Gastroesophageal sphincter (tissue), 4 donors: ENCODE measurements at regions not wholly inside any gene's neighbourhood (a gene's known extent, or its start where the extent isn't known, plus 50 kb on each side); places are given as distances from the start of the nearest gene placed in this dataset.
"Not testable (repeated sequence)": the region's sequence is repeated elsewhere in the genome, so short reads cannot be mapped to it uniquely, and the experiment has no call there.

Experiments used
- ATAC-seq: fragments of 150-250 bp; one replicate; pipeline ENCODE4 v1.9.1; 2016; ENCODE audit warnings: mild to moderate bottlenecking, moderate library complexity
- H3K27ac ChIP-seq, 4 donors: fragments of 200-600 bp; sonication (generic) in 3 of 4; 1 replicate in 3 of 4; 2 replicates in 1 of 4; pipeline ENCODE4 v1.5.1; 2016 to 2019
- H3K27me3 ChIP-seq: fragments of 200-600 bp; sonication (generic); one replicate; pipeline ENCODE4 v1.5.1; 2019
- H3K36me3 ChIP-seq, 2 donors: fragments of 200-600 bp; sonication (generic); one replicate each; pipeline ENCODE4 v1.5.1; 2019; ENCODE audit warnings: control low read depth in 1 of 2
- H3K4me1 ChIP-seq, 3 donors: fragments of 200-600 bp; sonication (generic); 1 replicate in 2 of 3; 2 replicates in 1 of 3; pipeline ENCODE4 v1.5.1; 2016 to 2019; ENCODE audit warnings: control low read depth in 2 of 3
- H3K4me3 ChIP-seq, 2 donors: fragments of 200-600 bp; sonication (generic); one replicate each; pipeline ENCODE4 v1.5.1; 2019; ENCODE audit warnings: mild to moderate bottlenecking in 1 of 2, moderate library complexity in 1 of 2
- H3K9me3 ChIP-seq, 3 donors: fragments of 200-600 bp; sonication (generic); one replicate each; pipeline ENCODE4 v1.5.1; 2017 to 2019; ENCODE audit warnings: control low read depth in 2 of 3
- EP300 ChIP-seq: sonication (generic); formaldehyde crosslinking; IDR thresholded peaks from one replicate; pipeline ENCODE4 v1.6.1; 2017; ENCODE audit warnings: antibody characterized with exemption, mild to moderate bottlenecking
- POLR2A ChIP-seq, 2 donors: fragments of 450-650 bp; IDR thresholded peaks; one replicate each; pipeline ENCODE4 v1.6.1; 2017; ENCODE audit warnings: antibody characterized with exemption in 2 of 2, mild to moderate bottlenecking in 2 of 2, moderate library complexity in 1 of 2
- POLR2AphosphoS5 ChIP-seq: sonication (generic); formaldehyde crosslinking; IDR thresholded peaks from one replicate; pipeline ENCODE4 v1.6.1; 2017; ENCODE audit warnings: antibody characterized with exemption
- WGBS, 2 donors: methylation state at CpG; one replicate each; pipeline ENCODE4 v1.1.5; 2018; ENCODE audit warnings: low coverage in 1 of 2; 5-methylcytosine and 5-hydroxymethylcytosine counted together
- TF ChIP-seq, protein P1 (sequence below), 4 experiments: fragments of 200-600 bp in 2 of 4; fragments of 450-650 bp in 2 of 4; sonication (generic) in 1 of 4; IDR thresholded peaks; one replicate each; pipeline ENCODE4 v1.5.1; 2017 to 2019; ENCODE audit warnings: antibody characterized with exemption in 4 of 4, mild to moderate bottlenecking in 2 of 4, moderate library complexity in 2 of 4

DNA sequence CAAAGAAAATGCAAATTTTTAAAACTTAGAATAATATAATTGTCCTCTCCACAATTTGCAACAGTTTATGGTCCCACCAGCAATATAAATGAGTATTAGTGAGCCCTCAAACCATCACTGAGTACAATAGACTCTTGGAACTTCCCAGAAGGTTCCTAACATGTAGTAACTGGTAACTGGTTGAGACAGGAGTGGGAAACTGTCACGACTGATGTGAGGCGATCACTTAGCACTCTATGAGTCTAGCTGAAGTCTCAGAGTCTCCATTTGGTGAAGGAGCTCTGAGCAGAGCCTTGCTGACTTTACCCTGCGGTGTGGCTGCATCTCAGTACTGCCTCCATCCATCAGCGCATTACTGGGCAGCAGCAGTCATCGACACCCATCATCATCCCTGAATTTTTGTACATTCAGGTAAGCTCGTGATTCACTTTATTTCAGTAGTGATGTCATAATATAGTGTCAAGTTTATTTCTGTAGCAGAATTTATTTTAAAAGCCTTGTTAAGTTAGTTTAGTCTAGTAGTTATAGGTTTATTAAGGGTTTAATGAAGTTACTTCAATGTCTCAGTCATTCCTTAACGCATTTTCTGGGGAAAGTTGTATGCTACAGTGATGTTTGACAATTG is 76.6 kb upstream of the ABCA1 start:
- no peaks in the 10 kb centered on the region for H3K4me1 ChIP-seq
- ATAC-seq: no peak
- TF ChIP-seq POLR2AphosphoS5: no peak
- TF ChIP-seq, protein P1, sequence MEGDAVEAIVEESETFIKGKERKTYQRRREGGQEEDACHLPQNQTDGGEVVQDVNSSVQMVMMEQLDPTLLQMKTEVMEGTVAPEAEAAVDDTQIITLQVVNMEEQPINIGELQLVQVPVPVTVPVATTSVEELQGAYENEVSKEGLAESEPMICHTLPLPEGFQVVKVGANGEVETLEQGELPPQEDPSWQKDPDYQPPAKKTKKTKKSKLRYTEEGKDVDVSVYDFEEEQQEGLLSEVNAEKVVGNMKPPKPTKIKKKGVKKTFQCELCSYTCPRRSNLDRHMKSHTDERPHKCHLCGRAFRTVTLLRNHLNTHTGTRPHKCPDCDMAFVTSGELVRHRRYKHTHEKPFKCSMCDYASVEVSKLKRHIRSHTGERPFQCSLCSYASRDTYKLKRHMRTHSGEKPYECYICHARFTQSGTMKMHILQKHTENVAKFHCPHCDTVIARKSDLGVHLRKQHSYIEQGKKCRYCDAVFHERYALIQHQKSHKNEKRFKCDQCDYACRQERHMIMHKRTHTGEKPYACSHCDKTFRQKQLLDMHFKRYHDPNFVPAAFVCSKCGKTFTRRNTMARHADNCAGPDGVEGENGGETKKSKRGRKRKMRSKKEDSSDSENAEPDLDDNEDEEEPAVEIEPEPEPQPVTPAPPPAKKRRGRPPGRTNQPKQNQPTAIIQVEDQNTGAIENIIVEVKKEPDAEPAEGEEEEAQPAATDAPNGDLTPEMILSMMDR (IDR thresholded peaks at IDR 0.05): no peak
- no peak for TF ChIP-seq EP300
- no peak for TF ChIP-seq POLR2A (IDR thresholded peaks at IDR 0.05)
- whole genome bisulfite sequencing, 2 donors: 79 to 88% methylated on average over 7 of the region's 7 CpGs
- H3K4me3 ChIP-seq: no peak overlapping the region
- H3K27me3 ChIP-seq: no peaks in the 10 kb centered on the region
- H3K9me3 ChIP-seq: no peaks in the 10 kb centered on the region
- no peak overlapping the region for H3K27ac ChIP-seq
- no peaks in the 10 kb centered on the region for H3K36me3 ChIP-seq

DNA sequence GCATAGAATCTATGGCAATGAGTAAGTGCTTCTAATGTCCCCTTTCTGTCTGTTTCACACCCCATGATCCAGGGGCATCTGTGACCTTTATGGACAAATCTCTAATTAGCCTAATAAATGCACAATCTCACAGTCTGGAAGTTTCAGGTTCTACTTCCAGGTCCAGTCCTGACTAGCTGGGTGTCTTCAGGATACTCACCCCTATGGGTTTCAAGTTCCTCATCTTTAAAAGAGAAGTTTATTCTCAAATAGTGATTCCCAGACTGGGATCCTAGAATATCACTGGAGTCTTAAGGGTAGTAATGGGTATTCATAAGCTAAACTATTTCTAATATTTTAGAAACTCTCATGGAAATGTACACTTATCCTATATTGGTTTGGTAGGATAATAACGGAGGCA is 77.2 kb upstream of the ABCA1 start:
- H3K27ac ChIP-seq: no peak overlapping the region
- no peaks in the 10 kb centered on the region for H3K9me3 ChIP-seq
- H3K4me1 ChIP-seq: no peaks in the 10 kb centered on the region
- 100% methylated on average over 1 of the region's 1 CpG for WGBS, 2 donors
- TF ChIP-seq, protein P1 (IDR thresholded peaks at IDR 0.05): no peak
- no peak for TF ChIP-seq EP300
- H3K4me3 ChIP-seq: no peak overlapping the region
- ATAC-seq: no peak
- H3K27me3 ChIP-seq: no peaks in the 10 kb centered on the region
- no peaks in the 10 kb centered on the region for H3K36me3 ChIP-seq

DNA sequence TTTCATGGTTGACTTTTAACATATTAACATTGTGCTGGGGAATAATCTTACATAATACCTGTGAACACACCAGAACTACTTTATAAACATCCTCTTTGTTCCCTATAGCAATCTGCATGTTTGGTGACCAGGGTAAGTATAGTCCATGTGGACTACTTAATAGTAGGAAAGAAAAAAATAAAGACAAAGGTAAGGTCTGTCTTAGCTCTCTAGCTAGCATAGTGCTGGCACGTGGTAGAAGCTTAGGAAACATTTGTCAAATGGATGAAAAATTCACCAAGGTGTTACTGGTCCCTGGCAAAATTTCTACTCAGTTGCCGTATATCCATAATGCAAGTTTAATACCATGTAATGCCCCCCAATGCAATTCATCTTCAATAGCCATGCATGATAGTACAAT is 78.6 kb upstream of the ABCA1 start:
- no peak for ATAC-seq
- no peaks in the 10 kb centered on the region for H3K4me1 ChIP-seq
- H3K27ac ChIP-seq: peak overlapping the region in 1 of 4 donors; percentile 18
- no peaks in the 10 kb centered on the region for H3K27me3 ChIP-seq
- H3K9me3 ChIP-seq: no peaks in the 10 kb centered on the region
- TF ChIP-seq POLR2AphosphoS5 (no peak), POLR2A (IDR thresholded peaks at IDR 0.05) (no peak), EP300 (no peak)
- TF ChIP-seq, protein P1 (IDR thresholded peaks at IDR 0.05): no peak
- H3K36me3 ChIP-seq: no peaks in the 10 kb centered on the region
- 69 to 83% methylated on average over 2 of the region's 2 CpGs for WGBS, 2 donors
- no peak overlapping the region for H3K4me3 ChIP-seq

DNA sequence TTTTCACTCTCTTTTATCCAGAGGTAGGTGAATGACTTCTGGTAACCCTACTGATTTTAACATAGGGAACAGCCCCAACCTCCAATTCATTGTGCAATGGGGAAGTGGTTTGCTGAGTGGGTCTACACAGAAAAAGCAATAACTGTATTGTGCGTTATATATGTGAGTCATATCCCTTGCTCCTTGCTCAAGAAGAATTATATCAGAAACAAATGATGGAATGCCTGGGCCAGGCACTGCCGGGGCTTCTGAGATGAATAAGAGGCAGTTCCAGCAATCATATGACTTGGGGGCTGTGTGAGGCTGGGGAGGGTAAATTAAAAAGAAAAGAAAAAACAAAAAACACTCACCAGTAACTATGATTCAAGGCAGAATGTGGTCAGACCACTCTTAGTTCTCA is 79.2 kb upstream of the ABCA1 start:
- Histone ChIP-seq H3K9me3 (no peaks in the 10 kb centered on the region), H3K4me3 (no peak overlapping the region), H3K27ac (peak overlapping the region in 1 of 4 donors; percentile 59), H3K36me3 (no peaks in the 10 kb centered on the region), H3K27me3 (no peaks in the 10 kb centered on the region), H3K4me1 (no peaks in the 10 kb centered on the region)
- ATAC-seq: peak; percentile 75
- WGBS, 2 donors: 25 to 53% methylated on average over 2 of the region's 2 CpGs
- TF ChIP-seq POLR2AphosphoS5 (peak; percentile 18), POLR2A (IDR thresholded peaks at IDR 0.05) (no peak)
- TF ChIP-seq, protein P1 (IDR thresholded peaks at IDR 0.05): no peak

DNA sequence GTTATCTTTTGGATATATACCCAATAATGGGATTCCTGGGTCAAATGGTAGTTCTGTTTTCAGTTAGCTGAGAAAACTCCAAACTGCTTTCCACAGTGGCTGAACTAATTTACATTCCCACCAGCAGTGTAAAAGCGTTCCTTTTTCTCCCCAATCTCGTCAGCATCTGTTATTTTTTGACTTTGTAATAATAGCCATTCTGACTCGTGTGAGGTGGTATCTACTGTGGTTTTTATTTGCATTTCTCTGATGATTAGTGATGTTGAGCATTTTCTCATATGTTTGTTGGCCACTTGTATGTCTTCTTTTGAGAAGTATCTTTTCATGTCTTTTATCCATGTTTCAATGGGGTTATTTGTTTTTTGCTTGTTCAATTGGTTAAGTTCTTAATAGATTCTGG is 82.1 kb upstream of the ABCA1 start:
- not testable (repeated sequence) for H3K4me1 ChIP-seq, H3K4me3 ChIP-seq, H3K27ac ChIP-seq, H3K36me3 ChIP-seq, ATAC-seq, H3K9me3 ChIP-seq, H3K27me3 ChIP-seq
- 83 to 87% methylated on average over 1 to 3 of the region's 3 CpGs for WGBS, 2 donors
